NOMO-1 (cell line): ENCODE measurements at regions not wholly inside any gene's neighbourhood (a gene's known extent, or its start where the extent isn't known, plus 50 kb on each side); places are given as distances from the start of the nearest gene placed in this dataset.

Experiments used
- DNase-seq, 2 experiments: peaks; one replicate each; lab custom pipeline; 2025; ENCODE audit not compliant: unreplicated experiment in 2 of 2; lab: John Stamatoyannopoulos, UW

DNA sequence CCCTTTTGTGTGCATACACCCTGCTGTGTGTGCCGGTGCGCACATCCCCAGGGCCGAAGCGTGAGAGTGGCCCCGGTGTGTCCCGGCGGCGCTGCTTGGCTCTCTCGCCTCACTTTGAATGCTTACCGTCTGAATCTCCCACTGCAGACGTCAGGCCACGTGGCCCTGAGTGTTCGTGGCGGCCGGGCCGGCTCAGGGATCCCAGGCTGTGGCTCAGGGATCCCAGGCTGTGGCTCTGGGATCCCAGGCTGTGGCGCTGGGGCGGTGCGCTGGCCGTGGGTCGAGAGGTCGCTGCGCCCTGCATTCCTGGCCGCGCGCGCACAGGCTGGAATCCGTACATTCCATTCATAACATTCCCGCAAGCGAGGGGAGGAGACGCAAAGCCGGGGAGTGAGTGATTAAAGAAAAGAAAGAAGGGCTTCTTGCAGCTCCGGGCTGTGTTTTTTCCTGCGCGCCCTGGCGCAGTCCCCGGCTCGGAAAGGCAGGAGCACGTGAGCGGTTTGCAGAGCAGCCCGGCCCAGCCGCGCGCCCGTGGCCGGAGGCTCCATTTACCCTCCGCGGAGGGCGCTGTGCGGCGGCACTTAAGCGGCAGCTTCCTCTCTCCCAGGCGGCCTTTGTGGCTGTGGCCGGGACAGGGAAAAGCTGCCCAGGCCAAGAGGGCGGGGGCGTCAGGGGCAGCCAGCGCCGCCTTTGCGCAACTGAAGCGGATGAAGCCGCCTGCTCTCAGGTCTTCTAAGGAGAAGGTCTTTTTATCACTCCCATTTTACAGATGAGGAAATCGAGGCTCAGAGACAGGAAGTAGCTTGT is 87.0 kb upstream of the ALDH1L1 start:
- DNase-seq = peak; percentile 42 to 76

DNA sequence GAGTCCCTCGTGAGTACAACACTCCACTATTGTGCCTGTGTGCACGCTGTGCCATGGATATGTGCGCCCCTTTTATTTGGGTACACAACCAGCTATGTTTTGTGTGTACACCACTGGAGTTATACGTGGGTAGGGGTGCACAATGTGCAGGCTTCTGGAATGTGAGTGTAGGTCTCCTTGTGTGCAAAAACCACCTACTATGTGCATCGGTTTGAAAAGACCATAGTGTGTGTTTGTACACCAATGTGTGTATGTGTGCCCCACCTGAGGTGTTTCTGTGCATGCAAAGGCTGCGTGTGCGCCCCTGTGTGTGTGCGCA is 86.4 kb upstream of the ALDH1L1 start:
- DNase-seq = no peak

DNA sequence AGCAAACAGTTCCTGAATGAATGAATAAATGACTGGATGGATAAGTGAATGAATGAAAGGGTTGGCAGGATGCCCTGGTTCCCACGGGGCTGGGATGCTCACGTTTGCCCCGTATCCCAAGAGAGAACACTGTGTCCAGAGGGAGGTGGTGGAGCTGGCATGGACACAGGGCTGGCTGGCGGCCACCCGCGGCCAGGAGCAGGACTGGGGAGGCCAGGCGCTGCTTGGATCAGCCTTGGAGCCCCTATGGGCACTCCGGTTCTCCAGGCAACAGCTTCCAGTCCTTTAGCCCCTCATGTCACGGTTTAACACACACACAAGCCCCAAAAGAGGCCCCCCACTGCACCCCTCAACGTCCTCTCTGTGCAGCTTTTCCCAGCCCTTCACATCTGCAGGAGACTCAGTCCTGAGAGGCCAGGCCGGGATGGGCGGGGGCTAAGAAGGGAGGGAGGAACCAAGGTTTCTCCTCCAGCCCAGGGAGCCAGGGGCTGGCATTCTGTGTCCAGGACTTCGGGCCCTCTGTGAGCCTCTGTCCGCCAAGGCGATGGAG is 86.0 kb upstream of the ALDH1L1 start:
- DNase-seq = no peak

DNA sequence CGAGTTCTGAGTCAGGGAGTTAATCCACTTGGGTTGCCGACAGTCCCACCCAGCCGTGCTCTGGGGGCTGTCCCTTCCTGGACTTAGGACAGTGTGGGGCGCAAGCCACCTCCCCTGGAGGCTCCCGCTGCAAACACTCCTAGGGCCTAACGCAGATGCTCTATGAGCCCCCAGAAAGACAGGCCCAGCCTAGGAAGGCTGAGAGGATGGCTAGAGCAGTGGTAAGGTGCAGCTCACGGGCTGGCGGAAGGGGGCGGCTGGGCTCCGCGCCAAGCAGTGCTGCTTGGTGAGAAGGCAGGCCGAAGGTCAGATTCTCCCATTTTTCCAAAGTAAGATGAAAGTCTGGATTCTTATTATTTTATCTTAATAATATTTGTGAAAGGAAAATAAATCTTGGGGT is 84.6 kb upstream of the ALDH1L1 start:
- DNase-seq = no peak

DNA sequence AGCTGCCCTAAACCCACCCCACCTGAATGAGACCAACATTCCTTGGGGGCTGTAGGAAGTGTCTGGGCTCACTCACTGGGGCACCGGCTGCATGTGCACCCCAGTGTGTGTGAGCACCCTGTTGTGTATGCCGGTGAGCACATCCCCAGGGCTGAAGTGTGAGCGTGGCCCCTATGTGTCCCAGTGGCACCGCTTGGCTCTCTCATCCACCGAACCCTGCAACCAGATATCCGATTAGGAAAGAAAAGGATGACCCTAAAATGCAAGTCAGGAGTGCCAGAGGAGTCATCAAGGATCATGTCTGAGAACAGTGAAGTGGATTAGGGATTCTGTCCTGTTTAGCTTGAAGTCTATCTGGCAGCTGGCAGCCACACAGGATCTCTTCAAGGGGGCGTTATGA is 84.0 kb upstream of the ALDH1L1 start:
- DNase-seq = no peak

DNA sequence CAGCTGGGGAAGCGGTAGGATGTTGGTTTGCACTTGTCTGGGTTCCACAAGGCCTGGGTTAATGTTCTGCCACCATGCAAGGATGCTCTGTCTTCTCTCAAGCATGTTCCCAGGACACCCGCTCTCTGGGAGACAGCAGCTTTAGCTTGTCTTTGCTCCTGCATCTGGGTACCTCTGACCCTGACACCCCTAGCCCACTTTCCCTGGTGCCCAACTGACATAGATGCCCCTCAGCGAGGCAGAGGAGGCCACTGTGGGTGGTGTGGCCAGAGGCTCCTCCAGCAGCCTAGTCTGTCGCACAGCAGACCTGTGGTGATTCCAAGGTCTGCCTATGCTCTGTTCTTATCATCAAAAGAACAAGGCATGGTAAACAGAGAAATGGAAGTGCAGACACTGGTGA is 83.6 kb upstream of the ALDH1L1 start:
- DNase-seq = no peak

DNA sequence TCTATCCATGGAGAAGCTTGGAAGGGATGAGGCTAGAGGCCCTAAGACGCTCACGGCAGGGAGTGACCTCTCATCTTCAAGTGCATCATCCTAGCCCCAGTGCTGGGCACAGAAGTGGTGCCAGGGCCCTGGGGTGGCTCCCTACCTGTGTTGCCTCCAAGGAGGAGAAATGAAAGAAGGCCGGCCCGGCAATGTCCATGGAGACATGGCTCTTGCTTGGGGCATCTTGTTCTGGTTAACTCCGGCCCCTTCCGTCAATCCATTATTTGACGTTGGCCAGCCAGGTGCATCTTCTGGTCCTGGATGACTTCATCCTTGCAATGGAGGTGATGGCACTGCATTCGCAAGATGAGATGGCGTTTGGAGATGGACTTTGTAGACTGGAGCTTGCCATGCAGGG is 83.2 kb upstream of the ALDH1L1 start:
- DNase-seq = no peak

DNA sequence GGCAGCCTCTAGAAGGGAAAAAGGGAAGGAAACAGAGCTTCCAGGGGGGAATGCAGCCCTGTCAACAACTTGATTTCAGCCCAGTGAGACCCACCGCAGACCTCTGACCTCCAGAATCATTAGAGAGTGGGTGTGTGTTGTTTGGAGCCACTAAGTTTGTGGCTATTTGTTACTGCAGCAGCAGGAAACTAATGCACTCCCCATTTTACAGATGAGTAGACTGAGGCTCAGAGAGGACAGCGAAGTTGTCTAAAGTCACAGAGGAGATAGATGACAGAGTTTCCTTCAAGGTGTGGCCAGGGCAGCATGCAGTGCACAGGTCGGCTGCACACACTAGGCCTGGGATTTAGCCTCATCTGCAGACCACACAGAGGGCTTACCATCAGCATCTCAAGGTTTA is 81.8 kb upstream of the ALDH1L1 start:
- DNase-seq = no peak

DNA sequence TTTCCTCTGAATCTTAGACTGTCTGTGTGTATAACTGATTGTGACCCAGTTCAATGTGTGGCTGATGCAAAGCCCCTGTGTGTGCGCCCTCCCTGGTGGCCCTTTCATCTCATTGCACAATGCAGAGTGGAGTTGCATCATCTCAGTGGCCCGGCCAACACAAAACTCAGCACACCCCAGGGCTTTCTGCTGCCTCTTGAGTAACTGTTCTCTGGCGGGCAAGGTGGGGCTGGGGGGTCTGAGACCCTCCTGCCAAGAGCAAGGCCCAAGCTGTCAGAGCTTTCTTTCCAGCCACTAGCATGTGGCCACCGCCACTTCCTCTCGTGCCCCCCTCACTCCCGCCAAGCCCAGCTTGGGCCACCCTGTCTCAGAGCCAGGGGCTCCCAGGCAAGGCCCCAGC is 80.7 kb upstream of the ALDH1L1 start:
- DNase-seq = peak; percentile 77 to 88

DNA sequence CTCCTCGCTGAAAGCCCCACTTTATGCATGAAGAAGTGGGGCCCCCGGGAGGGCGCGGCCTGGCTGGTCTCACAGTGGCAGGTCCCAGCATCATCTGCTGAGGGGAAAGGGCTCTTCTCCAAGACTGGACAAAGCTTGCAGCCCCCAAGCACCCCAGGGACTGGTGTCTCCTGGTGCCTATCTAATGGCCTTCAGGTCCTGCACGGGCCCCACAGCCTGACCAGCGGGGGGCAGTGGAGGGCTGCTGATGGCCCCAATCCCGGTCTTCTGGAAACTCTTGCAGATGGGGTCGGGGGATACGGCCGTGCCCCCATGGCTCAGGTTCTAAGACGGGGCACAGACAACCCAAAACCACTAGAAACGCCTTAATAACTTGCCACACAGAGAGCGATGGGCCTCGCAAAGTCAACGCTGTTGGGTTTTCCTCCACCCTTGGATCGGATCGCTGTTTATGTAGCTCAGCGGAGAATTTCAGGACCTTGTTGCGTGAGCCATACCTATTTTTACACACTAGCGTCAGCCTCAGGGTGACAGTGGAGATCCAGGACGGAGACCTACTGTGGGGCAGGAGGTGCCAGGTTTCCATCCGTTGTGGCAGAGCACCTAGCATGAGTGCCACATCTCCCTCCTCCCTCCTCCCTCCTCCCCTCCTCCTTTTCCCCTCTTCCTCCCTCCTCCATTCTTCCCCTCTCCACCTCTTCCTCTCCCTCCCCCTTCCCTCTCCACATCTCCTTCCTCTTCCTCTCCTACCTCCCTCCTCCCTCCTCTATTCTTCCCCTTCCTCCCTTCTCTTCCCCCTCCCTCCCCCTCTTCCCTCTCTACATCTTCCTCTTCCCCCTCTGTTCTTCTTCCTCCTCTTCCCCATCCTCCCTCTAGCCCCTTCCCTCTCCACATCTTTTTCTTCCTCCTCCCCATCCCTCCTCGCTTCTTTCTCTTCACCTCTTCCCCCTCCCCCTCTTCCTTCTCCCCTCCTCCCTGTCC is 79.3 kb upstream of the ALDH1L1 start:
- DNase-seq = peak; percentile 13 to 30

DNA sequence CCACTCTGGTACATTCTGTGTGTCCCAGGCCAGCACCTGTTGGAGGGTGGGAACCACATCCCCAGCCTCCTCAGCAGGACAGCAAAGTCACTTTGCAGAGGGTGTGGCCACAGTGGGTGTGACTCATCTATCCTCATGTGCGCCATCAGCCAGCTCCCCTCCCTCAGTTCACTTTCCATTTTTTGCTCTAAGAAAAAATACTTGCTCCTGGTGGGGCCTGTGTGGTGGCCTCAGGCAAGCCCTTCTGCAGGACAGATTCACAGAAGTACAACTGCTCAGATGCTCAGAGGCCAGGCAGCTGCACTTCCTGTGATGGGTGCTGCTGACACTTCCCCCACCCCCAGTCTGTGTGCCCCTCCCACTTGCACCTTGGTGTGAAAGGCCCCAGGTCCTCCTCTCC is 78.3 kb upstream of the ALDH1L1 start:
- peak; percentile 60 to 67 for DNase-seq

DNA sequence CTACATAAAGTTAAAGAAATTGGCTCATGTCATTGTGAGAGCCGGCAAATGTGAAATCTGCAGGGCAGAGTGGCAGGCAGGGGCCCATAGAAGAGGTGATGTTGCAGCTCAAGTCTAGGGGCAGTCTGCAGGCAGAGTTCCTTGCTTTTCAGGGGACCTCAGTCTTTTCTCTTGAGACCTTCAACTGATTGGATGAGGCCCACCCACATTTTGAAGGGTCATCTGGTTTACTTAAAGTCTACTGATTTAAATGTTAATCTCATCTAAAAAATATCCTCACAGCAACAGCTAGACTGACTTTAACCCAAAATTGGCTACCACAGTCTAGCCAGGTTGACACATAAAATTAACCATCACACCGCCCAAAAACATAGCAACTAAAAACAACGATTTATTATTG is 77.6 kb upstream of the ALDH1L1 start:
- no peak for DNase-seq

DNA sequence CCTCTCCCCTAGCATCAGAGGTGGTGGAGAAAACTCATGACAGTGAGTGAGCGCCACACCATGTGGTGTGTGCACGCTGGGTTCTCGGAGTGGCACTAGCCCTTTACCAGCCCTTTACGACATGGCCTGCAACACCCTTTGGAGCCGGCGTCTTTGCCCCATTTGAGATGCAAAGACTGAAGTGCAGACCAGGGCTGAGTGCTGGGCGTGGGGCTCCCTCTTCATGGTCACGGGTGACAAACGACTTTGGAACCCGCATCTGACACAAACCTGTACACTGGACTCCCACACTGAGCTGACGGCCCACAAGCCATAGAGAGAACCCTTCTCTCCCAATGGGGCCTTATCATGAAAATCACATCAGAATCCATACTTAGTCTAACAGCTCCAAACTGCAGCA is 76.8 kb upstream of the ALDH1L1 start:
- no peak for DNase-seq

DNA sequence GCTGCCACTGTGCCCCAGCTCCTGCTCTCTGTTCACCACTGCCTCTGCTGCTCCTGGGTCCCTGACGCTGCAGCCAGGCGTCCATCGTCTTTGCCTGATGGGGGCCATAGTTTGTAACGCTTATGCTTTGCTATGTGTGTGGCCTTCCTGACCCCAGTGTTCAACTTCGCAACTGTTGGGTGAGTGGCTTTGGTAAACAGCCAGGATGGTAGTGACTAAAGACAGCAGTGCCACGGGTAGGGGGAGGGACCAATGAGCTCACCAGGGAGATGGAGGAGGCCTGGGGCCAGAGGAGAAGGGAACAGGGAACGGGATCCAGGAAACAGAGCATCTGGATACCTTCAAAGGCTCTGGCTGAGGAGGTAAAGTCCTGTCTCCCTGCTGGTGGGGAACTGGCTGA is 75.9 kb upstream of the ALDH1L1 start:
- no peak for DNase-seq

DNA sequence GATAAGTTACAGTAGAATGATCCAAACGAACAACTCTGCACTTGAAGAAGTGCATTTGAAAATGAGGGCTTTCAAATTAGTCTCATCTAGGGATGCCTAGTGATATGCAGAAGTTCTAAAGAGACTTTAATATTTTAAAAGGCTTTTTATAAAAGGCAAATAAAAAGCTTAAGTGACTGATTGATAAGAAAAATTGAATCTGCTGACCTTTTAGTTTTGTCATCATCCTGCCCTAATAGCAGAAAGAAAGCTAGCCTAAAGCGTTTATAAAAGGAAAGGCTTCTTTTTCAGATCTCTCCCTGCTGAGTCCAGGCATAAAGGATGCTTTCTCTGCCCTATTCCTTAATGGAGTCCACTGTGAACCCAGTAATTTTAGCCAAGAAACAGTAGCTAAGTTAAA is 72.7 kb upstream of the ALDH1L1 start:
- no peak for DNase-seq

DNA sequence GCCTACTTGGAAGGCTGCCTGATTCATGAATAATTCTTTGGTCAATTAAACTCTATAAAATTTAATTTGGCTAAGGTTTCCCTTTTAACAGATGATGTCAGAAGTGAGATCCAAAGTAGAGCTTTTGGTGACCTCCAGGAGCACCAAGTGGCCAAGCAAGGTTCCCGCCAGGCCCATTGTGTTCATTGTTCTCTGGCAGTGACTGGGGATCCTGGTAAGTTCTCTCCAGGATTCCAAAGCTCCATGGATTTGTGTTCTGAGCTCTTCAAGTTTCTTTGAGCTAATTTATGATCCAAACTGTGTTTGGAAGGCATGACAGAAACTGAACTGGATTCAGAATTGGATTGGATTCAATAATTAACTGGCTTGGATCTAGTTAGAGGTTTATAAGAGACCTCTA is 72.0 kb upstream of the ALDH1L1 start:
- DNase-seq = no peak

DNA sequence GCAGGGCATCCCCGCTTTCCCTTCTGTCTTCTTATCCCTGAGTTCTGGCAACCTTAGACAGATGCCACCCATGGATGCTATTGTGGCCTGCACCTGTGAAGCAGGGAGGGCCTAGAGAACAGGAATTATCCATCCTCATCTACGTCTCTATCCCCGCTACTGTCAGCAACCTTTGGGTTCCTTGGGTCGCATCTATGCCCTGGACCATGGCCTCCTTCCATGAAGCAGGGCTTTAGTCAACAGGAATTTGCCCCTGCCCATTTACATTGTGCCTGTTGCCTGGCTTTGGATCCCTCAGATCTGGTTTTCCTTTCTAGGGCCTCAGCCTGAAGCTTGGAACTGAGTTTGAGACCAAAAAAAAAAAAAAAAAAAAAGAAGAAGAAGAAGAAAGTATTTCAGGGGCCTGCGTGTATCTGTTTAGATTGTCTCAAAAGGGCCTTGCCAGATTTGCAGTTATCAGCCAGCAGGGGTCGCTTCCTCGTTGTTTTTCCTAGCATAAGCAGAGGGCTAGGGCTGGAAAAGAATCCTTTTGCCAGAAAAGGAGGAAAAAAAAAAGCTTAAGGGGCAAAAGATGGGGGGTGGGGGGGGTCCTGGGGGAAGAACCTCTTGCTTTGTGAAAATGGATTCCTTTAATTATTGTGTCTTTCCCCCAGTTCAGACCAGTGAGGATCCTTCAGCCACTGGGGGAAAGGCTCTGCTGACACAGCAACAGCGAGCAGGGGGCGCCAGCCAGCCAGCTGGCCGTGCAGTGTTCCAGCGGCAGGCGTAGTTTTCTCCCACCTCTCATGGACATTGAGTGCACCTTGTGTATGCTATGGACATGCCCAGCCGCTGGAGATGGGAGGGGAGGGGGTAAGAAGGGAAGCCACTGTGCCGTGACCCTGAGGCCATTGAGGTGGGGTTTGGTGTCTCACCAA is 65.7 kb upstream of the ALDH1L1 start:
- peak; percentile 17 to 42 for DNase-seq
